Vagina (tissue), 2 donors: ENCODE measurements at regions not wholly inside any gene's neighbourhood (a gene's known extent, or its start where the extent isn't known, plus 50 kb on each side); places are given as distances from the start of the nearest gene placed in this dataset.

Experiments used
- DNase-seq, 2 donors: peaks; one replicate each; pipeline ENCODE4 v3.0.0-alpha.2; 2017; ENCODE audit errors: extremely low spot score in 2 of 2
- H3K27ac ChIP-seq: fragments of 200-600 bp; sonication (generic); one replicate; pipeline ENCODE4 v1.5.1; 2019
- H3K27me3 ChIP-seq: fragments of 200-600 bp; sonication (generic); one replicate; pipeline ENCODE4 v1.5.1; 2019
- H3K36me3 ChIP-seq, 2 donors: fragments of 200-600 bp; sonication (generic); one replicate each; pipeline ENCODE4 v1.5.1; 2017 to 2019
- H3K4me1 ChIP-seq: fragments of 200-600 bp; sonication (generic); one replicate; pipeline ENCODE4 v1.5.1; 2019
- H3K4me3 ChIP-seq, 2 donors: fragments of 200-600 bp; sonication (generic); 1 replicate in 1 of 2; 2 replicates in 1 of 2; pipeline ENCODE4 v1.5.1; 2016 to 2019
- H3K9me3 ChIP-seq: fragments of 200-600 bp; sonication (generic); one replicate; pipeline ENCODE4 v1.5.1; 2019
- POLR2A ChIP-seq, 2 donors: fragments of 450-650 bp; IDR thresholded peaks; one replicate each; pipeline ENCODE4 v1.6.1; 2017; ENCODE audit warnings: antibody characterized with exemption in 2 of 2, mild to moderate bottlenecking in 2 of 2, moderate library complexity in 2 of 2
- POLR2AphosphoS5 ChIP-seq, 2 donors: sonication (generic); formaldehyde crosslinking; IDR thresholded peaks; one replicate each; pipeline ENCODE4 v1.9.0; 2017; ENCODE audit warnings: antibody characterized with exemption in 2 of 2, mild to moderate bottlenecking in 2 of 2, low read depth in 1 of 2; ENCODE audit not compliant: insufficient read depth in 1 of 2
- intact Hi-C: fragments of 100-400 bp; cut with DNase I; formaldehyde crosslinking; loops from one replicate; pipeline ENCODE4 v1.15.1; 2023
- TF ChIP-seq, protein P1 (sequence below), 3 experiments: fragments of 450-650 bp in 2 of 3; fragments of 200-600 bp in 1 of 3; sonication (generic) in 1 of 3; IDR thresholded peaks; one replicate each; pipeline ENCODE4 v1.5.1; 2017 to 2019; ENCODE audit warnings: antibody characterized with exemption in 3 of 3, mild to moderate bottlenecking in 2 of 3, moderate library complexity in 2 of 3

DNA sequence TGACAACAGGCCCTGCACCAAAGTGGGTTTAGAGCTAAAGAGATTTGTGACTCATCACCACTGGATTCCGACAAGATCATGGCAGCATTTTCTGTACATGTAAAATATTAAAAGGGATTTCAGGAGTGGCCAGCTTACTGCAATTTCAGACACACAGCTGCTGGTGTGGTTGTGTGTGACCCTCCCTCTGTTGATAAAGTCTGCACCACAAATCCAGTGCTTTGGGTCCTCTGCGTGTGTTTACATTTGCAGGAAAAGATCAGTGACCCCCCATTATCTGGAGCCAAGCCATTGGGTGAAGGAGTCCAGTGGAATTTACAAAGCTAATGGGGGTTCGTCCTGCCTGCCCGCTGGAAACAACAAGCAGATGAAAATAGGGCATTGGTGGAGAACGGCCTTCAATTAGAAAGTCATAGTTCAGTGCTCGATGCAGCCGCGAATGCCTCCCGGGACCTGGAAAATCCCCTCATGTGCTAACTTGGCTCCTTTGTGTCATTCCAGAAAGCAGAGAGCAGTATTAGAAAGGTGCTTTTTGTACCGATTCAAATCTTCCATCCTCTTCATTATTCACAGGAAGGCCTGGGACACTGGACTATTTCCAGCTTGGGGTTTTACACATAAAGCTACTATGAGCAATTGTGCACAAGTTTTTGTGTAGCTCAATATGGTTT, 188.5 kb upstream of the TMEM132C start:
- Histone ChIP-seq H3K27me3 (no peaks in the 10 kb centered on the region), H3K36me3 (no peaks in the 10 kb centered on the region), H3K9me3 (no peaks in the 10 kb centered on the region), H3K4me1 (no peaks in the 10 kb centered on the region), H3K27ac (no peak overlapping the region), H3K4me3 (no peak overlapping the region)
- DNase-seq = no peak
- TF ChIP-seq, protein P1, sequence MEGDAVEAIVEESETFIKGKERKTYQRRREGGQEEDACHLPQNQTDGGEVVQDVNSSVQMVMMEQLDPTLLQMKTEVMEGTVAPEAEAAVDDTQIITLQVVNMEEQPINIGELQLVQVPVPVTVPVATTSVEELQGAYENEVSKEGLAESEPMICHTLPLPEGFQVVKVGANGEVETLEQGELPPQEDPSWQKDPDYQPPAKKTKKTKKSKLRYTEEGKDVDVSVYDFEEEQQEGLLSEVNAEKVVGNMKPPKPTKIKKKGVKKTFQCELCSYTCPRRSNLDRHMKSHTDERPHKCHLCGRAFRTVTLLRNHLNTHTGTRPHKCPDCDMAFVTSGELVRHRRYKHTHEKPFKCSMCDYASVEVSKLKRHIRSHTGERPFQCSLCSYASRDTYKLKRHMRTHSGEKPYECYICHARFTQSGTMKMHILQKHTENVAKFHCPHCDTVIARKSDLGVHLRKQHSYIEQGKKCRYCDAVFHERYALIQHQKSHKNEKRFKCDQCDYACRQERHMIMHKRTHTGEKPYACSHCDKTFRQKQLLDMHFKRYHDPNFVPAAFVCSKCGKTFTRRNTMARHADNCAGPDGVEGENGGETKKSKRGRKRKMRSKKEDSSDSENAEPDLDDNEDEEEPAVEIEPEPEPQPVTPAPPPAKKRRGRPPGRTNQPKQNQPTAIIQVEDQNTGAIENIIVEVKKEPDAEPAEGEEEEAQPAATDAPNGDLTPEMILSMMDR (IDR thresholded peaks at IDR 0.05) = no peak
- TF ChIP-seq POLR2A (IDR thresholded peaks at IDR 0.05) = no peak
- TF ChIP-seq POLR2AphosphoS5 (IDR thresholded peaks at IDR 0.05; ENCODE audit: insufficient read depth in 1 of 2, low read depth in 1 of 2) = no peak
- intact Hi-C loops = no loop called here

DNA sequence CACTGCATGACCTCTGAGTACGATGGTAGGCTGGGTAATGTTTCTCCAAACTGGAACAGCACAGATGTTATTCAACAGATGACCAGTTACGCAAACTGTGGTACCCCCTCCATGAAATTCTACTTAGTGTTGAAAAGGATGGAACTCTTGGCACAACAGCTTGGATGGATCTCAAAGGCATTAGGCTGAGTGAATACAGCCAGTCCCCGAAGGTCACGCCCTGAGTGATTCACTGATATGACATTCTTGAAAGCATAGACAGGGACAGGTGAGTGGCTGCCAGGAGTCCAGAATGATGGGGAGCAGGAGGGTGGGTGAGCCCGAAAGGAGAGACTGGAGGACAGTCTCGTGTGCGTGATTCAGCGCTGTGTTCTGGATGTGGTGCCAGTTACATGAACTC, 187.5 kb upstream of the TMEM132C start:
- H3K9me3 ChIP-seq = no peaks in the 10 kb centered on the region
- no peak overlapping the region for H3K4me3 ChIP-seq
- no peak for DNase-seq
- TF ChIP-seq POLR2A (IDR thresholded peaks at IDR 0.05) (no peak), POLR2AphosphoS5 (IDR thresholded peaks at IDR 0.05; ENCODE audit: insufficient read depth in 1 of 2, low read depth in 1 of 2) (no peak)
- TF ChIP-seq, protein P1 (IDR thresholded peaks at IDR 0.05) = no peak
- H3K36me3 ChIP-seq = no peaks in the 10 kb centered on the region
- H3K4me1 ChIP-seq = no peaks in the 10 kb centered on the region
- no peak overlapping the region for H3K27ac ChIP-seq
- H3K27me3 ChIP-seq = no peaks in the 10 kb centered on the region
- intact Hi-C loops = no loop called here

DNA sequence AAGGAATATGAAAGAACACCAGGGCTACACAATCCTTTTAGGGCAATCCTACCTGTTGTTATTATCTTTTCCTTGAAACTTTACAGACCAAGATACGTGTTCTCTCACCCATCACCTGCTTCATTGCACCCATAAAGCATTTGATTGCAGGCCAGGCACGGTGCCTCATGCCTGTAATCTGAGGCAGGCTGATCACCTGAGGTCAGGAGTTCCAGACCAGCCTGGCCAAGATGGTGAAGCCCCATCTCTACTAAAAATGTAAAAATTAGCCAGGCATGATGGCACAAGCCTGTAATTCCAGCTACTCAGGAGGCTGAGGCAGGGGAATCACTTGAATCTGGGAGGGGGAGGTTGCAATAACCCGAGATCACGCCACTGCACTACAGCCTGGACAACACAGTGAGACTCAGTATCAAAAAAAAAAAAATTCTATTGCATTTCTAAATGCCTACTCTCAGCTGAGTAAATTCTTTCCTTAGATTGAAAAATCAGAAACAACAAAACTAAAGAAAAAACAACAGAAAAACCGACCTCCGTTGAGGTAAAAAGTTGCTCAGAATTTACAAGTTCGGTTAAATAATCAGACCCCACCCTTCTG, 183.7 kb upstream of the TMEM132C start:
- no peaks in the 10 kb centered on the region for H3K9me3 ChIP-seq
- H3K27me3 ChIP-seq = no peaks in the 10 kb centered on the region
- peak in 1 of 2 donors; percentile 10 for DNase-seq
- H3K36me3 ChIP-seq = no peaks in the 10 kb centered on the region
- intact Hi-C loops = no loop called here
- H3K4me3 ChIP-seq = no peak overlapping the region
- TF ChIP-seq, protein P1 (IDR thresholded peaks at IDR 0.05) = no peak
- no peaks in the 10 kb centered on the region for H3K4me1 ChIP-seq
- H3K27ac ChIP-seq = no peak overlapping the region

DNA sequence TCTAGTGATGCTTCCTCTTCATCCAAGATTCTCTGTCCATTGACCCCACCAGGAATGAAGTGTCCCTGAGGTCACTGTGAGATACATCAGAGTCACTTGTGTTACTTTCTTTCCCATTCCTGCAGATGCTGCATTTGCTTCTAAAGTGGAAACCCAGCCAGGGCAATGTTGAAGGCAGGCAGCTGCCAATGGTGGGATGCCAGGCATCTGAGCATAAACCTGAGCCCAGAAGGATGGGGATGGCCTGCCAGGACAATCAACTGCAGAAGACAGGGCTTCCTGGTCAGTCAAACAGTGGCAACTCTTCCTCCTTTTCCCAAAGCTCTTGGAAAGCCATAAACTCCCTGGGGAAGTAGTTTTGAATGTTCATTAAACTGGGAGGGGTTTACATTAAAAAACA, 178.0 kb upstream of the TMEM132C start:
- H3K4me3 ChIP-seq = no peak overlapping the region
- H3K27ac ChIP-seq = no peak overlapping the region
- intact Hi-C loops = no loop called here
- TF ChIP-seq, protein P1 (IDR thresholded peaks at IDR 0.05) = no peak
- no peak for TF ChIP-seq POLR2A (IDR thresholded peaks at IDR 0.05)
- no peak for TF ChIP-seq POLR2AphosphoS5 (IDR thresholded peaks at IDR 0.05; ENCODE audit: insufficient read depth in 1 of 2, low read depth in 1 of 2)
- DNase-seq = no peak
- H3K9me3 ChIP-seq = no peaks in the 10 kb centered on the region
- no peaks in the 10 kb centered on the region for H3K36me3 ChIP-seq
- no peaks in the 10 kb centered on the region for H3K4me1 ChIP-seq
- H3K27me3 ChIP-seq = no peaks in the 10 kb centered on the region

DNA sequence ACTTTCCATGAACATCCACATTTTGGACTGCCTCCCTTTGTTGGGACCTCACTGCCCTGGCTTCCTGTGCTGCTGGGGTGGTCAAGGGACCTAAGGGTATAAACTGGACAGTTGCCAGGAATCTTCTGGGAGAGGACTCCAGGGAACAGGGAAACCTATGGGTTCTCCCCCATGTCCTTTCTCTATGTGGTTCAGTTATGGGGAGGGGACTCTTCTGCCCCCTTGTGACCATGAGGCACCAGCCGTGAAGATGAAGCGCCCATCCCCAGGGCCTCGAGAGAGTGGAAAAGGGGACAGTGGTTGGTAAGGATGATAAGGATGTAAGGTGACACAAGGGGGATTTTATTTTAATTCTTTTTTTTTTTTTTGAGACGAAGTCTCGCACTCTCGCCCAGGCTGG, 177.0 kb upstream of the TMEM132C start:
- Histone ChIP-seq H3K36me3 (no peaks in the 10 kb centered on the region), H3K4me1 (no peaks in the 10 kb centered on the region), H3K27ac (no peak overlapping the region), H3K4me3 (no peak overlapping the region), H3K9me3 (no peaks in the 10 kb centered on the region), H3K27me3 (no peaks in the 10 kb centered on the region)
- peak in 1 of 2 donors; percentile 5 for DNase-seq
- intact Hi-C loops = no loop called here
- TF ChIP-seq, protein P1 (IDR thresholded peaks at IDR 0.05) = no peak
